SIG-M5 (cell line): ENCODE measurements at regions not wholly inside any gene's neighbourhood (a gene's known extent, or its start where the extent isn't known, plus 50 kb on each side); places are given as distances from the start of the nearest gene placed in this dataset.
"Not testable (repeated sequence)": the region's sequence is repeated elsewhere in the genome, so short reads cannot be mapped to it uniquely, and the experiment has no call there.

Experiments
- DNase-seq: peaks from one replicate; lab custom pipeline; 2025; lab: John Stamatoyannopoulos, UW

- no peak for DNase-seq
Measured at GRCh38 chrX:74179990-74180389, 124.0 kb upstream of the ZCCHC13 start.

GRCh38 chrX:74179499-74179898 is 124.5 kb upstream of the ZCCHC13 start:
- no peak for DNase-seq

GRCh38 chrX:74179071-74179470 is 124.9 kb upstream of the ZCCHC13 start:
- DNase-seq, result no peak

GRCh38 chrX:74178536-74178935 is 125.4 kb upstream of the ZCCHC13 start:
- DNase-seq, result no peak

GRCh38 chrX:74171465-74171864 is 132.5 kb upstream of the ZCCHC13 start:
- DNase-seq, result no peak

GRCh38 chrX:74162199-74162598 is 141.8 kb upstream of the ZCCHC13 start:
- no peak for DNase-seq

- no peak for DNase-seq
Measured at GRCh38 chrX:74160816-74161215, 143.2 kb upstream of the ZCCHC13 start.

- no peak for DNase-seq
Measured at GRCh38 chrX:74160358-74160757, 143.6 kb upstream of the ZCCHC13 start.

- no peak for DNase-seq
Measured at GRCh38 chrX:74147439-74147838, 156.5 kb upstream of the ZCCHC13 start.

- DNase-seq, result no peak
Measured at GRCh38 chrX:74138943-74139342, 165.0 kb upstream of the ZCCHC13 start.

GRCh38 chrX:74133156-74133796 is 170.7 kb upstream of the ZCCHC13 start:
- no peak for DNase-seq

GRCh38 chrX:74132280-74132679 is 171.7 kb upstream of the ZCCHC13 start:
- no peak for DNase-seq

GRCh38 chrX:74119016-74119910 is 184.7 kb upstream of the ZCCHC13 start:
- peak; percentile 4 for DNase-seq

GRCh38 chrX:74117962-74118902 is 185.7 kb upstream of the ZCCHC13 start:
- no peak for DNase-seq

- no peak for DNase-seq
Measured at GRCh38 chrX:74111245-74111644, 192.7 kb upstream of the ZCCHC13 start.

- DNase-seq, result no peak
Measured at GRCh38 chrX:74107666-74108065, 196.3 kb upstream of the ZCCHC13 start.

GRCh38 chrX:74104356-74105015 is 199.5 kb upstream of the ZCCHC13 start:
- no peak for DNase-seq

GRCh38 chrX:74098407-74098806 is 205.6 kb upstream of the ZCCHC13 start:
- not testable (repeated sequence) for DNase-seq

GRCh38 chrX:74090049-74090448 is 213.9 kb upstream of the ZCCHC13 start:
- no peak for DNase-seq

- DNase-seq, result no peak
Measured at GRCh38 chrX:74085642-74086236, 218.2 kb upstream of the ZCCHC13 start.

- DNase-seq, result no peak
Measured at GRCh38 chrX:74080165-74080564, 223.8 kb upstream of the ZCCHC13 start.
